HG03460 (cell line): ENCODE measurements at regions not wholly inside any gene's neighbourhood (a gene's known extent, or its start where the extent isn't known, plus 50 kb on each side); places are given as distances from the start of the nearest gene placed in this dataset.
"Not testable (repeated sequence)": the region's sequence is repeated elsewhere in the genome, so short reads cannot be mapped to it uniquely, and the experiment has no call there.

Experiments
- ATAC-seq: cut with Tn5 transposase; IDR thresholded peaks from one replicate; pipeline ENCODE4 v1.9.1; 2021; ENCODE audit not compliant: unreplicated experiment

DNA sequence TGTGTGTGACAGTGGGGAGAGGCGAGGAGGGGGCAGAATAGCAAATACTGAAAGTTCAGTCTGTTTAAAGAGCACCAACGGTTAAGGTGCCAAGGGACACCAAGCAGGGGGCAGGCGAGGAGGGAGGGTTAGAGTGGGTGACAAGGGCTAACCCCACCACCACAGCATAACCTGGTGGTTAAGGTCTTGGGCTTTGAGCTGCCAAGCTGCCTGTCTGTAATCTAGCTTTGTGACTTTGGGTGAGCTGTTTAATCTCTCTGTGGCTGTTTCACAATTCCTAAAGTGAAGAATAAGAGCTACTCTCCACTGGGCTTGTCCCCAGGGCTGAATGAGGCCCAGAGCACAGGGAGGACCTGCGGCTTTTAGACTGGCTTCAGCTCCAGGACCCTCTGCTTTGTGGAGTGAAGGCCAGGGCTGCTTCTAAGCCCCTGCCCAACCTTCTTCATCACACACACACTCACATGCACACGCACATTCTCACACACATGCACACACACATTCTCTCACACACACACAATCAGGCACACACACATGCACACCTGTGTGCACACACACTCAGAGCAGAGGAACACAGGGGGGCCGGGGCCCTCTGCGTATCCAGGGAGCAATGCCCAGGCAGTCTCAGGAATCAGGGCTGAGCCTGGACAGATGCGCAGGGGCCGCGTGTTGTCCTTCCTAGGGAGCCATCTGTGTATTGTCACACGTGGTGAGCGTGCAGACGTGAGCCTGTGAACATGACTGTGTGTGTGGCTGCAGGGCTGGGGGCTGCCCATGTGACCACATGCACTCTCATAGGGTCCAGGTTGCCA, 101.6 kb upstream of the TARDBP start:
- no peak for ATAC-seq

DNA sequence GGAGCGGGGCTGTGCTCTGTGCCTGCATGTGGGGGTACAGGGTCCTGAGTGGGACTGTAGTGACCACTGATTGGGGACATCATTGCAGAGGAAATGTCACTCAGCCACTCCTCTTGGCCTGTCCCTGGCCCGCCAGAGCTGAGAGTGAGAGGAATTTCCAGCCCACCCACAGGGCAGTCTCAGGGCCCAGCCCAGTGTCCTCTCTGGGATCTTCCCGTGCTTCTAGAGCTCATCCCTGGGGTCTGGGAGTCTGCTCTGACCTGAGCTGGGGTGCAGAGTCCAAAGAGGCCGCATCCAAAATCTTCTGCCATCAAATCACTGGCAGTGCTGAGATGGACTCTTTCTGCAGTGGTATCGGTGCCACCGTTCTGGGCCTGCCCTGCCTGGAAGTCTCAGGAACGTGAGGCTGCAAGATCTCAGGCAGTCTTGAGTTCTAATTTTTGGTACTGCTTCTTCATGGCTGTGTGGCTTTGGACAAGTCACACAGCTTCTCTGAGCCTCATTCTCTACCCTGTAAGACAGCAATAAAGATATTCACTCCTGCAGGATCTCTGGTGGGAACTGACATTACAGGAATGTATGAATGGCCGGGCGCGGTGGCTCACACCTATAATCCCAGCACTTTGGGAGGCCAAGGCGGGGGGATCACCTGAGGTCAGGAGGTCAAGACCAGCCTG, 100.8 kb upstream of the TARDBP start:
- no peak for ATAC-seq

DNA sequence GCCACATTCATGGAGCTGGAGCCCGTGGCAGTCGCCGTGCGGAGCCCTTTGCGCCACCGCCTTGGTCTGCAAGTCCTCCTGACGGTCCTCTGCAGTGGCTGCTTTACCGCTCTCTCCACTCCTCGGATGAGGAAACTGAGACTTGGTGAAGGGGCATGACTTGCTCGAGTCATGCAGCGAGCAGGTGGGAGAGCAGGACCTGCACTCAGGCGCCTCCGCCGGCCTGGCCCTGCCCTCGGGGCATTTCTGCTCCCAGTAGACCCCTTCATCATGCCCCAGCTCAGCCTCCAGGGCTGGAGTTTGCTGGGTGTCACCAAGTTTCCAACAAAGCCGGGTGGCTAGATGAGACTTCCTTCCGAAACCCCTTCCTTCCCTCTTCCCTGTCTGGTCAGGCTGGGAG, 100.0 kb upstream of the TARDBP start:
- no peak for ATAC-seq

DNA sequence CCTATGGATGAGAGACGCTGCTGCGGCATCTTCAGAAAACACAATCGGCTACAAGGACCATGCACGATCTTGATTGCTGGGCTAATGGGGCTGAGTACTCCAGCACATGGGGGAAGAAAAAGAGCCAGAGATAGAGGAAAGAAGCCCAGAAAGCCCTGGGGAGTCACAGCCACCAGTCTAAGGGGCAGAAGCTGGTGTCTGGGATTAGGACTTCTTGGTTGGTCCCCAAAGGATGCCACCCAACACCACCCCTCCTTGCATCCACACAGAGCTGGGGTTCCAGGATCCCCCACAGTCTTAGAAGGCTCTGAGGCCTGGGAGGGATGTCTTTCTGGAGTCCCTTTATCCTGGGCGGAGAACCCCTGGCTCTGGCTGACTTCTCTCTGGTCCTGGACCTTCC, 98.4 kb upstream of the TARDBP start:
- no peak for ATAC-seq

DNA sequence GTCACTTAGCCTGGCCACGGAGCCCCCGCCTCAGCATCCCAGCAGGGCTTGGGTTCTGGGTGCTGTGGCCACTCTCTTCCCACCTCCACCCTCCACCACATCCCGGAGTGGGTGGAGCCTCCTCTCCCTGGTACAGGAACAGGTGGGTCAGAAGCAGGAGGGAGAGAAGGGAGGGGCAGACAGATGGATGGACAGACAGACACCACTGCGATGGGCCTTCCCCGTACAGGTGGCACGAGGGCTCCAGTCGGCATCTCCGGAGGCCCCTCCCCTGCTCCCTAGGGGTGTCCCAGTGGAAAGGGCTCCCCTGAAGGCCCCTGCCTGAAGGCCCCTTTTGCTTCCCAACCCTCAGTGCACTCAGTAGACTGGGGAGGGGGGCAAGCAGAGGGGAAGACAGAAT, 96.9 kb upstream of the TARDBP start:
- no peak for ATAC-seq

DNA sequence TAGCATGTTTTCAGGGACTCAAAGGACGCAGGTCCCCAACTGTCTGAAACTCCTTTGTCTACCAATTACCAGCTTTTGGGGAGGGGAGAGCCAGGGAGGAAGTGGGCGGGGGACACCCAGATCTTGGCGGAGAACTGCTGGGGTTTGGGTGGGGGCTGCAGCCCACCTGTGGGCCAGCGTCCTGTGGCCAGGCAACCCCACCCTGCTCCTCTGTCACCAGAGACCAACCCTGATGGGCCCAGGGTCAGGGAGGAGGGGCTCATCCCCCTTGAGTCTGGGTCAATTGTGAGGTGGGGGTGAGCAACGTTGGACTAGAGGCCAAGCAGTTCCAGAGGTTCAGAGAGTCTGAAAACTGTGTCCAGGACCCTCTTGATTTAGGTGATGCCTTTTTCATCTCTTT, 96.1 kb upstream of the TARDBP start:
- no peak for ATAC-seq

DNA sequence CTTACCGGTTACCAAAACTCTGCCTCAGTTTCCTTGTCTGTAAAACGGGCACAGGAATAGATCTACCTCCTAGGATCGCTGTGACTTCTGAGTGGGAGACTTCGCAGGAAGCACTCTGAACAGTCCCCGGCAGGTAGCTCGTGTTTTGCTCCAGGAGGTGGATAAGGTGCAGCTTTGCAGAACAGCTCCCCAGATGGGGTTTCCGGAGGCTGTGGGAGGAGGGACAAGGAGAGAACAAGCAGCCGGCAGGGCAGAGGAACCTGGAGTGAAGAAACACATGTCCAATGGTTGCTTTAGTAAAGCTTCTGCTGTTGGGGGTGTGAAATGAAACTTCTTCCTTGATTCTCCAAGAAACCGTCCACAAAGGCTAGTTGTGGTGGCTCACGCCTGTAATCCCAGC, 95.5 kb upstream of the TARDBP start:
- ATAC-seq: no peak

DNA sequence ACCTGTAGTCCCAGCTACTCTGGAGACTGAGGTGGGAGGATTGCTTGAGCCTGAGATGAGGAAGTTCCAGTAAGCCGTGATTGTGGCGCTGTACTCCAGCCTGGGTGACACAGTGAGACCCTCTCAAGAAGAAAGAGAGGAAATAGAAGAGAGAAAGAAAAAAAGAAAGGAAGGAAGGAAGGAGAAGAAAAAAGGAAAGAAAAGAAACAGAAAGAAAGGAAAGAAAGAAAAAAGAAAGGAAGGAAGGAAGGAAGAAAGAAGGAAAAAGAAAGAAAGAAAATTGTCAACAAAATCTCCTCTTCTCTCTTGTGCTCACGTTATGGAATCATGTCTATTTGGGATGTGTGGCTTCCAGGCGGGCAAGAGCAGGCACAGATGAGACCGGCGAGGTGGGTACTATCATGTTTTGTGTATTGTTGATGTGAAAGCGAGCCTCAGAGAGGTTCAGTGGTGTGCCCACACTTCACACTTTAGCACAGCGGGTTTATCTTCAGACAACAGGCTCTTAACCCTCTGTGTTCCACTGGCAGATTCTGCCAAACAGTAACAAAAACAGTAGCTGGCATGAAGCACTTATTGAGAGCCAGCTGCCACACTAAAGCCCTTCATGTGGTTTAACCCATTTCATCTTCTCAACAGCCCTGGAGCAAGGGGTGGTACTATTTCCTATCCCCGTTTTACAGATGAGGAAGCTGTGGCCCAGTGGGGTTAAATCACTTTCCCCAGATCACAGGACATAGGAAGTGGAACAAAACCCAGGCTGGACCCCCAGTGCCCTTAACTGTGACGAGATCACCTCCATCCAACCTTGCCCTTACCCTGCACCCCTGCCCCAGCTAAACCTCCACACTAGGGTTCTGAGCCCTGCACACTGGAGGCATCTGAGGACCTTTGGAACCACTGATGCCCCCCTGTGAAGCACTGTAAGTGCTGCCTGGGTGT, 94.7 kb upstream of the TARDBP start:
- no peak for ATAC-seq

DNA sequence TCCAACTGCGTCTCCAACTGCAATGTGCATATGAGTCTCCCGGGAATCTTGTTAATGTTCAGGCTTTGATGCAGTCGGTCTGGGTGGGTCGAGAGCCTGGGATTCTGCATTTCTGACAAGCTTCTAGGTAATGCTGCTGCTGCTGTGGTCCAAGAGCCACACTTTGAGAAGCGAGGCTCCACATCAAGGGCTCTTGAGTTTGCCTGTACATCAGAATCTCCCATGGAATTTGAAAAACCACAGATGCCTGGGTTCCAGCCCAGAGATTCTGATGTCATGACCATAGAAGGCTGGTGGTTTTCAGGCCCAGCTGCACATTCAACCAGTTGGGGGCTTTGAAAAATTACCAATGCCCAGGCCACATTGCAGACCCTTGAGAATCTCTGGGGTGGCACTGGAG, 93.9 kb upstream of the TARDBP start:
- no peak for ATAC-seq

DNA sequence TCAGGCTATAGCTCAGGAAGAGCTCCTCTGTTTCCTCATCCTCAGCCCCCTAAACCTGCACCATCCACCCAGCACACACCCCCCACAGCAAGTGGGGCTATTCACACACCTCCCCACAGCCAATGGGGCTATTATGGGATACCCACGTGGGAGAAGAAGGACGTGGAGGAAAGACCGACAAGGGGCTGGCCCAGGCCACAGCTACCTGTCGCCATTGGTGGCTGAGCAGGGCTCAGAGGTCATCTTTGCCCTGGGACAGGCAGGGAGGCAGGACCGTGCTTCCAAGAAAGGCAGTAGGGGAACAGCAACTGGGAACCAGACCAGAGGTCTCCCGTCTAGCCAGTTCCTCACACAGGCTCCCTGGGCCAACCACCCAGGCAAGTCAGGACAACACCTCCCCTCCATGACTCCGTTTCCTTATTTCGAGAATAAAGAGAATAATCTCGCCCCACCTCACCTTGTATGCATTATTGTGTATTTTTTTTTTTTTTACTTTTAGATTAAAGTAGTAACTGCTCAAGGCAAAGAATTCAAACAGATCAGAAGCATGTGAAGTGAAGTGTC, 92.3 kb upstream of the TARDBP start:
- ATAC-seq: no peak

DNA sequence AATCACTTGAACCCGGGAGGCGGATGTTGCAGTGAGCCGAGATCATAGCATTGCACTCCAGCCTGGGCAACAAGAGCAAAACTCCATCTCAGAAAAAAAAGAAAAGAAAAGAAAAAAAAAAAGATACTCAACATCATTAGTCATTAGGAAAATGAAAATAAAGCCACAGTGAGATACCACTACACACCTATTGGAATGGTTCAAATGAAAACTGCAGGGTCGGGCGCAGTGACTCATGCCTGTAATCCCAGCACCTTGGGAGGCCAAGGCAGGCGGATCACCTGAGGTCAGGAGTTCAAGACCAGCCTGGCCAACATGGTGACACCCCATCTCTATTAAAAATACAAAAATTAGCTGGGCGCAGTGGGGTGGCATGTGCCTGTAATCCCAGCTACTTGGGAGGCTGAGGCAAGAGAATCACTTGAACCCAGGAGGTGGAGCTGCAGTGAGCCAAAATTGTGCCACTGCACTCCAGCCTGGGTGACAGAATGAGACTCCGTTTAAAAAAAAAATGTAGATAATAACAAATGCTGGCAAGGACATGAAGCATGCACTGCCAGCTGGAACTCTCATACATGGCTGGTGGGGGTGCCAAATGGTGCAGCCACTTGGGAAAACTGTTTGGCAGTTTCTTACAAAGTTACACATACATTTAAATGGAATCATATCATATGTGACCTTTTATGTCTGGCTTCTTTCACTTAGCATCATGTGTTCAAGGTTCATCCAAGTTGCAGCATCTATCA, 90.0 kb upstream of the TARDBP start:
- ATAC-seq: not testable (repeated sequence)

DNA sequence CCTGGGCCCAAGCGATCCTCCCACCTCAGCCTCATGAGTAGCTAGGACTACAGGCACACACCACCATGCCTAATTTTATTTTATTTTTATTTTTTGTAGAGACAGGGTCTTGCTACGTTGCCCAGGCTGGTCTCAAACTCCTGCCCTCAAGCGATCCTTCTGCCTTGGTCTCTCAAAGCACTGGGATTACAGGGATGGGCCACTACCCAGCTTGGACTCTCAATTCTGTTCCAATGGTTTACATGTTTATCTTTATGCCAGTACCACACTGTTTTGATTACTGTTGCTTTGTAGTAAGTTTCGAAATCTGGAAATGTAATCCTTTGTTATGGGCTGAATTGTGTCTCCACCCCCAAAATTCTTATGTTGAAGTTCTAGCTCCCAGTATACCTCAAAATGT, 88.4 kb upstream of the TARDBP start:
- no peak for ATAC-seq

DNA sequence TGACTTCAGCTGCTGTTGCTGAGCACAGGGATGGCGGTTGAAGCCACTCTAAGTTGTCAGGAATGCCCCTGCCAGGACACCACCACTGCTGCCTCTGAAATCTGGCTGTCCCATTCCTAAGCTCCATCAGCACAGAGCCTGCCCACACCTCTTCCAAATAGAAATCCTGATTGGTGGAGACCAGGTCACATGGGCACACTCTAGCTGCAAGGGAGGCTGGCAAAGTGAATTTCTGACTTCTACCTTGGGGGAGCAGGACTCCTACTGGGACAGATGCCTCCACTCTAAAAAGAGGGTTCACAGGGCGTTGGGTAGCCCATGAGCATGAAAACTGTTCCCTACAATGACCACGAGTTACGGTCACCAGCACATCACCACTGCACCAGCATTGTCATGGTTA, 83.8 kb upstream of the TARDBP start:
- no peak for ATAC-seq

DNA sequence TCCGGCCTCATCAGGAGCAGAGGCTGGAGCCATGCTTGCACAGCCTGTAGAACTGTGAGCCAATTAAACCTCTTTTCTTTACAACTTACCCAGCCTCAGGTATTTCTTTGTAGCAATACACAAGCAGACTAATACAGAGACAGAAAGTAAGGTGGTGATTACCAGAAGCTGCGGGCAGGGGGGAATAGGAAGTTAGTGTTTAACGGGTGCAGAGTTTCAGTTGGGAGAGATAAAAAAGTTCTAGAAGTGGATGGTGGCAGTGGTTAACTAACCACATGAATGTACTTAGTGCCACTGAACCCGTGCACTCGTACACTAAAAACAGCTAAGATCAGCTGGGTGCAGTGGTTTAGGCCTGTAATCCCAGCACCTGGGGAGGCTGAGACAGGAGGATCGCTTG, 80.4 kb upstream of the TARDBP start:
- ATAC-seq: peak; percentile 49

DNA sequence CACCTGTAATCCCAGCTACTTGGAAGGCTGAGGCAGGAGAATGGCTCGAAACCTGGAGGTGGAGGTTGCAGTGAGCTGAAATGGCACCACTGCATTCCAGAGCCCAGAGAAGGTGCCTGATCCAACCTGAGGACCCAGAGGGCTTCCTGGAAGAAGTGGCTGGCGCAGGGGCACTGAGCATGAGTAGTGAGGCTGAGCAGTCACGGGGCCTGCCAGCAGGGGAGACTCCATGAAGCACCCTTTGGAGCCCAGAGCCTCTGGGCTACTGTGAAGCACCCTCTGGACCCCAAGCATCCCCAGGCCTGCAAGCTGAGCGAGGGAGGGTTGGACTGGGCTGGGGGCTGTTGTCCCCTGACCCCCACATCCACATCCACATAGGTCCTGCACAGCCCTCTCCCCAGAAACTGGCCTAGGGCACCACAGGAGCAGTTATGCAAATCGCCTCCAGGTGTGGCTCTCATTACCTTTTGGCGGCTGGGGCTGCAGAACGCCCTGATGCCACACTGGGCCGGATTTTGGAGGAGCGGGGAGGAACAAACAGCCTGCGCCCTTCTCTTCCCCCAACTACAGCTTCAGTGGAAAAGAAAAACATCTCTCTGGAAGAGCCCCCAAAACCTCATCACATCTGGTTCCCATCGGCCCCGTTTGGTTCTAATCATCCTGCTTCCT, 78.2 kb upstream of the TARDBP start:
- ATAC-seq: no peak

DNA sequence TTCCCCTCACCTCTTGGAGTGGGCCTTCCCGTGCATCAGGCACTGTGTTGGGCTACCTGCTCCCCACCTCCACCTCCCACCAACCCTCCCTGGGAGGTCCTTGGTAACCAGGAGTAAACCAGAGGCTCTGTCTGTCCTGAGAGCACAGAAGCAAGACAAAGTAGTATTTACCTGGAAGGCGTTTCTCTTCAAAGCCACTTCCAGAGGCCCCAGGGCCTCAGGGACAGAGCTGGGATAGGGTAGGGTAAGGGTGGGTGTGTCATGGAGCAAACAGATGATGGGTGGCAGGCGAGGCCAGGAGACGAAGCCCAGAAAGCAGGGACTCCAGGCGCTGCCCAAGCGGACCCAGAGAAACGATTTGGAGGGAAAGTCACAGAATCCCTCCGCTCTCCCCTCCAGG, 77.2 kb upstream of the TARDBP start:
- ATAC-seq: no peak

DNA sequence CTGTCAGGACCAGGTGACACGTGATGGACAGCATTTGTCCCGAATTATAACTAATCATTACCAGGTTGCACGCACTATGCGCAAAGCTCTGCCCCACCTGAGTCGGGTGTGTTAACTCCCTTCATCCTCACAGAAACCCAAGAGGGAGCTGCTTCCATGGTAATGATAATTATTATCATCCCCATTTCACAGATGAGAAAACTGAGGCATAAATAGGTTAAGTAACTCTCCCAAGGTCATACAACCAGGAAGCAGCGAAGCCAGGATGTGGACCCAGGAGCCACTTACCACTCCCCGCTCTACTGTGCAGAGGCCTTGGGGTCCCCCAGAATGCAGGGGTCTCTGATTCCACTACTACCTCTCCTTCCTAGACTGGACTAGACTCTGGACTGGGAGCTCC, 76.7 kb upstream of the TARDBP start:
- ATAC-seq: no peak

DNA sequence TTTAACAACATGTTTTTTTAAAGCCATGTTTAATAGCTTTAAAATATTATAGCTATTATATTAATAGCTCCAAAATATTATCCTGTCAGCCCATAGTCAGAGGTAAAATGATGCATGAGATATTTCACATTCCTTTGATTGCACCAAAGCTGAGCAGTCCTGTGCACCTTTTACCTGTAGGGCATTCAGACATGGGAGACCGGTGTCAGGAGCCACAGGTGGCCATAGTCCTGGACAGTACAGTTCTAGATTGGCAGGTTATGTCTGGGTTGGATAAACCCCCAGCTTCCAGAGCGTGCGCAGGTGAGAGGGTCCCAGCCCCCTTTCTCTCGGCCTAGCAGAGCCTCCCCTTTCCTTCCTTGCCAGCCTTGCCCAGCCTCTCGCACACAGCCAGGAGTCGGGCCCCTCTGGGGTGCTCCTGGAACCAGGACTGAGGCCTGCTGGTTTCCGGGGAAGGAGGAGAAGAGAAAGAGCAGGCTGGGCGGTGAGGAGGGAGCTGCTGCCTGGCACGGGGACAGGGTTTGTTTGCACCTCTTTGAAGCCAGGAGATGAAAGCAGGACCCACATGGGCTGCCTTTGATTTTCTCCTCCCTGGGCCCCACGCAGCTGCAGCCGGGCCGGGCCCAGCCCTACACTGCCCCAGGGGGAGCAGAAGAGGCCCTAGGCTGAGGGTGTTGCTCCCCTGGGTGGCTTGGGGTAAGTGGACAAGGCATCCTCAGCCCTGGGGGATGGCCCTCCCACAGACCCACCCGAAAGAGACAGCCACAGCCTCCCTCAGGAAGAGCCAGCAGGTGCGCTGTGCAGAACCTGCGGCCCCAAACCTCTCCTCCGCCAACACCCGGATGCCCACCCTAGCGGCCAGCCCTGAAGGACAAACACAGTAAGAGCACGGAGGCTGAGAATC, 75.2 kb upstream of the TARDBP start:
- no peak for ATAC-seq
